GM21737 (cell line): ENCODE measurements at regions not wholly inside any gene's neighbourhood (a gene's known extent, or its start where the extent isn't known, plus 50 kb on each side); places are given as distances from the start of the nearest gene placed in this dataset.

ENCODE experiments used
- ATAC-seq: cut with Tn5 transposase; IDR thresholded peaks from one replicate; pipeline ENCODE4 v1.9.1; 2021; ENCODE audit warnings: mild to moderate bottlenecking, moderate library complexity; ENCODE audit not compliant: unreplicated experiment

- ATAC-seq, result no peak
These were observed 229.2 kb upstream of the B3GAT1 start for GRCh38 chr11:134640971-134641968.

- no peak for ATAC-seq
These were observed 228.5 kb upstream of the B3GAT1 start for GRCh38 chr11:134640536-134640935.

- no peak for ATAC-seq
These were observed 227.7 kb upstream of the B3GAT1 start for GRCh38 chr11:134639586-134640330.

- no peak for ATAC-seq
These were observed 226.9 kb upstream of the B3GAT1 start for GRCh38 chr11:134638796-134639430.

GRCh38 chr11:134637091-134638015 is 225.3 kb upstream of the B3GAT1 start:
- ATAC-seq, result no peak

- no peak for ATAC-seq
These were observed 224.0 kb upstream of the B3GAT1 start for GRCh38 chr11:134636071-134636470.

- ATAC-seq, result no peak
These were observed 223.1 kb upstream of the B3GAT1 start for GRCh38 chr11:134634897-134635831.

GRCh38 chr11:134633276-134633675 is 221.2 kb upstream of the B3GAT1 start:
- ATAC-seq, result no peak

GRCh38 chr11:134632347-134633119 is 220.5 kb upstream of the B3GAT1 start:
- ATAC-seq, result no peak

- no peak for ATAC-seq
These were observed 218.8 kb upstream of the B3GAT1 start for GRCh38 chr11:134630861-134631260.

GRCh38 chr11:134628426-134628825 is 216.4 kb upstream of the B3GAT1 start:
- no peak for ATAC-seq

GRCh38 chr11:134626032-134626431 is 214.0 kb upstream of the B3GAT1 start:
- ATAC-seq, result no peak

- ATAC-seq, result no peak
These were observed 213.6 kb upstream of the B3GAT1 start for GRCh38 chr11:134625631-134626030.

GRCh38 chr11:134625151-134625550 is 213.1 kb upstream of the B3GAT1 start:
- no peak for ATAC-seq

GRCh38 chr11:134624166-134624920 is 212.3 kb upstream of the B3GAT1 start:
- no peak for ATAC-seq

- ATAC-seq, result no peak
These were observed 211.7 kb upstream of the B3GAT1 start for GRCh38 chr11:134623711-134624110.

- no peak for ATAC-seq
These were observed 210.4 kb upstream of the B3GAT1 start for GRCh38 chr11:134622458-134622857.

GRCh38 chr11:134617360-134617759 is 205.3 kb upstream of the B3GAT1 start:
- ATAC-seq, result no peak
